Right lobe of liver (tissue), 6 donors: ENCODE measurements at regions not wholly inside any gene's neighbourhood (a gene's known extent, or its start where the extent isn't known, plus 50 kb on each side); places are given as distances from the start of the nearest gene placed in this dataset.

Experiments used
- ATAC-seq, 4 donors: fragments of 200-7000 bp; cut with Tn5 transposase; one replicate each; pipeline ENCODE4 v1.9.1; 2020; ENCODE audit warnings: mild to moderate bottlenecking in 4 of 4, moderate library complexity in 4 of 4
- DNase-seq, 3 donors: peaks; one replicate each; pipeline ENCODE4 v3.0.0-alpha.2; 2020
- H3K27ac ChIP-seq, 3 donors: fragments of 200-600 bp; one replicate each; pipeline ENCODE4 v1.8.0; 2022
- H3K27me3 ChIP-seq, 2 donors: fragments of 200-600 bp; one replicate each; pipeline ENCODE4 v1.8.0; 2022
- H3K36me3 ChIP-seq, 4 donors: fragments of 200-600 bp; sonication (generic) in 1 of 4; one replicate each; pipeline versions ENCODE4 v1.5.1 to v1.8.0; 2017 to 2022; ENCODE audit warnings: control low read depth in 1 of 4
- H3K4me1 ChIP-seq, 4 donors: fragments of 200-600 bp; sonication (generic) in 1 of 4; one replicate each; pipeline versions ENCODE4 v1.5.1 to v1.8.0; 2017 to 2022; ENCODE audit warnings: control low read depth in 1 of 4
- H3K4me3 ChIP-seq, 3 donors: fragments of 200-600 bp; one replicate each; pipeline ENCODE4 v1.8.0; 2022
- H3K9me3 ChIP-seq, 4 donors: fragments of 200-600 bp; sonication (generic) in 1 of 4; one replicate each; pipeline versions ENCODE4 v1.5.1 to v1.8.0; 2017 to 2022; ENCODE audit warnings: control low read depth in 1 of 4
- POLR2A ChIP-seq: fragments of 450-650 bp; IDR thresholded peaks from one replicate; pipeline ENCODE4 v1.6.1; 2017; ENCODE audit warnings: antibody characterized with exemption, mild to moderate bottlenecking
- WGBS: methylation state at CpG from one replicate; pipeline ENCODE4 v1.1.6; 2018; ENCODE audit warnings: low coverage, low lambda C conversion rate; ENCODE audit not compliant: insufficient coverage; ENCODE audit errors: missing lambda C conversion rate; 5-methylcytosine and 5-hydroxymethylcytosine counted together
- intact Hi-C, 2 donors: fragments of 100-400 bp; cut with DNase I; formaldehyde crosslinking; loops; one replicate each; pipeline versions ENCODE4 v1.11.2 to v1.14.1; 2022
- TF ChIP-seq, protein P1 (sequence below), 4 donors: fragments of 200-600 bp in 3 of 4; fragments of 450-650 bp in 1 of 4; IDR thresholded peaks; one replicate each; pipeline versions ENCODE4 v1.5.1 to v1.8.0; 2016 to 2022; ENCODE audit warnings: antibody characterized with exemption in 4 of 4, mild to moderate bottlenecking in 2 of 4
- donor health status: DM: no; HTN: yes; CAD: no.
- donor health status: DM: no; HTN: no; CAD: no.
- donor health status: DM: no; HTN: no; CAD: no.
- donor health status: DM: no; HTN: yes; CAD: no.
- donor health status: DM: no; HTN: yes; CAD: no.

DNA sequence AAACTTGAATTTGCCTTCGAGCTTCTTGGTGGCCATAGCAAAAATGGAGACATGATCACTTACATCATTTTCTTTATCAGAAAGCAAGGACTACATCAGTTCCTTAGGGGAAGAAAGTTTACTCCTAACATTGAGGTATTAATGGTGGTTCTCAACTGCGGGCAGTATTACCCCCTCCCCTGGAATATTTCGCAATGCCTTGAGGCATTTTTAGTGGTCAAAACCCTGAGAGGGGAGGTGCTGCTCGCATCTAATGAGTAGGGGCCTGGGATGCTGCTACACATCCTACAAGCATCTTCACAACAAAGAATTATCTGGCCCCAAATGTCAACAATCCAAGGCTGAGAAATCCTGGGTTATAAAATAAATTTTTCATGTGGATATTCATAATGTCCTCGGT is 222.2 kb upstream of the TSHZ2 start:
- Histone ChIP-seq H3K4me1 (no peaks in the 10 kb centered on the region), H3K9me3 (no peaks in the 10 kb centered on the region), H3K27ac (no peak overlapping the region), H3K4me3 (no peak overlapping the region), H3K27me3 (no peaks in the 10 kb centered on the region), H3K36me3 (no peaks in the 10 kb centered on the region)
- ATAC-seq (no peak), DNase-seq (no peak)
- 84% methylated on average over 3 of the region's 5 CpGs for WGBS
- intact Hi-C loops, result no loop called here
- TF ChIP-seq, protein P1, sequence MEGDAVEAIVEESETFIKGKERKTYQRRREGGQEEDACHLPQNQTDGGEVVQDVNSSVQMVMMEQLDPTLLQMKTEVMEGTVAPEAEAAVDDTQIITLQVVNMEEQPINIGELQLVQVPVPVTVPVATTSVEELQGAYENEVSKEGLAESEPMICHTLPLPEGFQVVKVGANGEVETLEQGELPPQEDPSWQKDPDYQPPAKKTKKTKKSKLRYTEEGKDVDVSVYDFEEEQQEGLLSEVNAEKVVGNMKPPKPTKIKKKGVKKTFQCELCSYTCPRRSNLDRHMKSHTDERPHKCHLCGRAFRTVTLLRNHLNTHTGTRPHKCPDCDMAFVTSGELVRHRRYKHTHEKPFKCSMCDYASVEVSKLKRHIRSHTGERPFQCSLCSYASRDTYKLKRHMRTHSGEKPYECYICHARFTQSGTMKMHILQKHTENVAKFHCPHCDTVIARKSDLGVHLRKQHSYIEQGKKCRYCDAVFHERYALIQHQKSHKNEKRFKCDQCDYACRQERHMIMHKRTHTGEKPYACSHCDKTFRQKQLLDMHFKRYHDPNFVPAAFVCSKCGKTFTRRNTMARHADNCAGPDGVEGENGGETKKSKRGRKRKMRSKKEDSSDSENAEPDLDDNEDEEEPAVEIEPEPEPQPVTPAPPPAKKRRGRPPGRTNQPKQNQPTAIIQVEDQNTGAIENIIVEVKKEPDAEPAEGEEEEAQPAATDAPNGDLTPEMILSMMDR (IDR thresholded peaks at IDR 0.05), result no peak
- no peak for TF ChIP-seq POLR2A

DNA sequence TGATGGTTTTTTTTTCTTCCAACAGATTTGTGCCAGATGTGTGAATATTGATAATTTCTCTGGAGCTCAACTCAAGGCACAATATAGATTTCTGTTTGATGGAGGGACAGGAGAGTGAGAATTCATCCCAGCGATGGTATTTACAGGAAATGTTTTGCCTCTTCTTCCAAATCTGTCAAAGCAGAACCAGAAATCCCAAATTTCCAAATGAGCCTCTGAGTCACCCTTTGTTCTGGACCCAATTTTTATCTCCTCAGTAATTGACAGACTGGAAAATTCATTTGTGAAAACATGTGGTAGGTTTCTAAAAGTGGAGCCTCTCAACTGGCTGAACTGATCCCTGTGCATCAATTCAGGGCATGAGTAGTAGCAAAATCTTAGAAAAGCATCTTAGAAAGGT is 223.2 kb upstream of the TSHZ2 start:
- Histone ChIP-seq H3K27ac (no peak overlapping the region), H3K4me3 (no peak overlapping the region), H3K36me3 (no peaks in the 10 kb centered on the region), H3K4me1 (no peaks in the 10 kb centered on the region), H3K27me3 (no peaks in the 10 kb centered on the region), H3K9me3 (no peaks in the 10 kb centered on the region)
- no peak for DNase-seq
- TF ChIP-seq, protein P1 (IDR thresholded peaks at IDR 0.05), result no peak
- TF ChIP-seq POLR2A, result no peak
- ATAC-seq, result no peak
- intact Hi-C loops, result no loop called here
- WGBS, result 62% methylated on average over 1 of the region's 1 CpG

DNA sequence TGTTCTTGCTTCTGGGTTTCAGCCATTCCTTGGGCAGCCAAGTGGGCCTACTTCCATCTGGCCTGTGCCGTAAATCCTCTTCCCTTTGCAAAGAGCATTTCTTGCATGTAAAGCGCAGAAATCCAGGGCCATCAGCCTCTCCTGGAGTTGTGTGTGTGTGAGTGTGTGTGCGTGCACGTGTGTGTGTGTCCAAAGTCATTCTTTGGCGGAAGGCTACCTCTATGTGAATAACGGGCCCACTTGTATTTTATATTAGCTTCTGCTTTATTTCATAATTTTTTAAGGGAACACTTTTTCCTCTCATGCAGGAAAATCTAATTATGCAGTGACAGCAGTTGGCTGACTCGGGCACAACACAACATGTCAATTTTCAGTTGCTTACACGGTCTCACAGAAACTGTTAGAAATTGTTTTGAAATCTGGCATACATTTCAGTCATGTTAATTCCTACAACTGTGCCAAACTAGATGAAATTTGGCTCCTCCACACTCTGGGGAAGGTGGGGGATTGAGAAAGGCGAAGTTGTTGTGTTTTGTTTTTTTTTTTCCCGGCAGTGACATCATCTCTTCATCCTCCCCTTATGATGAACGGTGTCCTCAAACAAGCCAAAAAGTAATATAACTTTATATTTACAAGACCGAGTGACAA is 223.7 kb upstream of the TSHZ2 start:
- ATAC-seq, result no peak
- Histone ChIP-seq H3K4me3 (no peak overlapping the region), H3K27ac (no peak overlapping the region), H3K9me3 (no peaks in the 10 kb centered on the region), H3K36me3 (no peaks in the 10 kb centered on the region), H3K4me1 (no peaks in the 10 kb centered on the region), H3K27me3 (no peaks in the 10 kb centered on the region)
- TF ChIP-seq, protein P1 (IDR thresholded peaks at IDR 0.05), result no peak
- TF ChIP-seq POLR2A, result no peak
- intact Hi-C loops, result no loop called here
- WGBS, result 77% methylated on average over 11 of the region's 12 CpGs
- no peak for DNase-seq

DNA sequence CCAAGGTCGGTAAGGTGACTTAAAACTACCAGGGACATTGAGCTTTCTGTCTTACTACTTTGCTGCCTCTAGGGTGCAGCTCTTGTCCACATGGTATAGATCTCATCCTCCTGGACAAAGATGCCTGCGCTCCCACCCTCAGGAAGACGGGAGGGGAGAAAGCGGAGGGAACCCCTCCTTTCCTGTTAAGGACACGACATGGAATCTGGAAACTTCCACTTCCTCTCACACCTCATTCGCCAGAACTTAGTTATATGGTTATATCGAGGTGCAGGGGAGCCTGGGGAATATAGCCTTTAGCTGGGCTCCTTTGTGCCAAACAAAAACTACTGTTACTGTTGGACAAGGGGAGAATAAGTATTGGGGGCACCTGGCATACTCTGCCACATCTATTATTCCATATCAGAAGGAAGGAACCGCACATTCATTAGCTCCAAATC is 224.3 kb upstream of the TSHZ2 start:
- Histone ChIP-seq H3K27ac (no peak overlapping the region), H3K4me3 (no peak overlapping the region), H3K9me3 (no peaks in the 10 kb centered on the region), H3K36me3 (no peaks in the 10 kb centered on the region), H3K27me3 (no peaks in the 10 kb centered on the region), H3K4me1 (no peaks in the 10 kb centered on the region)
- WGBS, result 29% methylated on average over 6 of the region's 8 CpGs
- TF ChIP-seq, protein P1 (IDR thresholded peaks at IDR 0.05), result peak; percentile 40 to 51 (median 45)
- TF ChIP-seq POLR2A, result no peak
- peak; percentile 62 to 90 (median 71) for ATAC-seq
- intact Hi-C loops, result no loop called here
- DNase-seq, result no peak
